Fibroblast of mammary gland (primary cell): ENCODE measurements at regions not wholly inside any gene's neighbourhood (a gene's known extent, or its start where the extent isn't known, plus 50 kb on each side); places are given as distances from the start of the nearest gene placed in this dataset.

ENCODE experiments used
- DNase-seq: peaks from one replicate; pipeline ENCODE4 v3.0.0-alpha.2; 2010; ENCODE audit warnings: low read depth
- H3K4me3 ChIP-seq: 2 replicates; pipeline ENCODE4 v1.5.1; 2011; ENCODE audit warnings: low read depth, mild to moderate bottlenecking, low read length, moderate library complexity; ENCODE audit not compliant: control insufficient read depth
- TF ChIP-seq, protein P1 (sequence below): conservative IDR thresholded peaks from 2 replicates; pipeline ENCODE4 v1.5.1; 2011; ENCODE audit warnings: low read depth, low read length, inconsistent platforms; ENCODE audit not compliant: control insufficient read depth, insufficient read depth

DNA sequence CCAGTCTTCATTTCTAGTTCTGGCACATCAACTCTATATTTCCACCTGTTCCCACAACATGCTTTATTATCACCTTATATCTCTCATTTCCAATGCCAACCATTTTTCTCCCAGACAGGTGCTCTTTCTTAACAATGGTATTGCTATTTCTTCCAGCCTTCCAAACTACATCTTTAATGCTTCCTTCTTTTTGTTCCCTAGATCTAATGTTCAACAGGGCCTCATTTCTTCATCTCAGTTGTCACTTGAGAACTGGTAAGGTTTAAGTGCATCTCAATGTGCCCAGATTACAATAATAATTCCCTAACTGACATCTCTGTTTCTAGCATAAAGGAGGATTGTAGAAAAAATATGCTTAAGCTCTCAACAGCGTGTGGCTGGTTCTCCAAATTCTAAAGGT, 272.6 kb downstream of the COX7C start:
- DNase-seq = no peak
- no peak overlapping the region for H3K4me3 ChIP-seq
- TF ChIP-seq, protein P1, sequence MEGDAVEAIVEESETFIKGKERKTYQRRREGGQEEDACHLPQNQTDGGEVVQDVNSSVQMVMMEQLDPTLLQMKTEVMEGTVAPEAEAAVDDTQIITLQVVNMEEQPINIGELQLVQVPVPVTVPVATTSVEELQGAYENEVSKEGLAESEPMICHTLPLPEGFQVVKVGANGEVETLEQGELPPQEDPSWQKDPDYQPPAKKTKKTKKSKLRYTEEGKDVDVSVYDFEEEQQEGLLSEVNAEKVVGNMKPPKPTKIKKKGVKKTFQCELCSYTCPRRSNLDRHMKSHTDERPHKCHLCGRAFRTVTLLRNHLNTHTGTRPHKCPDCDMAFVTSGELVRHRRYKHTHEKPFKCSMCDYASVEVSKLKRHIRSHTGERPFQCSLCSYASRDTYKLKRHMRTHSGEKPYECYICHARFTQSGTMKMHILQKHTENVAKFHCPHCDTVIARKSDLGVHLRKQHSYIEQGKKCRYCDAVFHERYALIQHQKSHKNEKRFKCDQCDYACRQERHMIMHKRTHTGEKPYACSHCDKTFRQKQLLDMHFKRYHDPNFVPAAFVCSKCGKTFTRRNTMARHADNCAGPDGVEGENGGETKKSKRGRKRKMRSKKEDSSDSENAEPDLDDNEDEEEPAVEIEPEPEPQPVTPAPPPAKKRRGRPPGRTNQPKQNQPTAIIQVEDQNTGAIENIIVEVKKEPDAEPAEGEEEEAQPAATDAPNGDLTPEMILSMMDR = no peak

DNA sequence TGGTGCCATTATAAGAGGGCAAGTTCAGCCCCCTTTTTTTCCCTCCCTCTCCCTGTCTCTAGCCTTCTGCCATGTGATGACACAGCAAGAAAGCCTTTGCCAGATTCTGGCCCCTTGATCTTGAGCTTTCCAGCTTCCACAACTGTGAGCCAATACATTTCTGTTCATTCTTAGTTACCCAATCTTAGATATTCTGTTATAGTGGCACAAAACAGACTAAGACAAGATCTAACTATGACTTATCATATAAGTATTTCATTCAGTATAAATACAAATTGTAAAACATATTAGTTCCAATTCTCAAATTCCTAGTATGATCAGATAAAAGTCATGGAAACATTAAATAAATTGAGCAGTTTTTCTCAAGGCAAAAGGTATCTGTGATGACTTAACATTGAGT, 276.3 kb downstream of the COX7C start:
- no peak for DNase-seq
- no peak overlapping the region for H3K4me3 ChIP-seq
- TF ChIP-seq, protein P1 = no peak

DNA sequence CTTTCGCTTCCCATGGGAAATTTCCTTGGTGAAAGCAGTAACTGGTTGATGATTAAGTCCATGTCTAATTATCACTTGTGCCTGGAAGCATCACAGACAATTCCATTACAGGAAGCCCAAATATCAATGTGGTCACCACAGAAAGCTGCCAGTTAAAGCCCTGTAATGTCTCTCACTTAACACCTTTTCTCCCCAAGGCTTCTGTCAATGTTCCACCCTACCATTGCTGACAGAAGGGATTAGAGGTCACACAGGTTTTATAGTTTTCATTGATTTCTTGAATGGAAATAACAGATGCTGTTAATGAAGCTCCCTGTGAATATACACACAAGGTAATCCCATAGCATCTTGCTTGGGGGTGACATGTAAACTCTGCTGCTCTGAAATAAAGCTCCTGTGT, 279.2 kb downstream of the COX7C start:
- TF ChIP-seq, protein P1 = no peak
- DNase-seq = no peak
- H3K4me3 ChIP-seq = no peak overlapping the region

DNA sequence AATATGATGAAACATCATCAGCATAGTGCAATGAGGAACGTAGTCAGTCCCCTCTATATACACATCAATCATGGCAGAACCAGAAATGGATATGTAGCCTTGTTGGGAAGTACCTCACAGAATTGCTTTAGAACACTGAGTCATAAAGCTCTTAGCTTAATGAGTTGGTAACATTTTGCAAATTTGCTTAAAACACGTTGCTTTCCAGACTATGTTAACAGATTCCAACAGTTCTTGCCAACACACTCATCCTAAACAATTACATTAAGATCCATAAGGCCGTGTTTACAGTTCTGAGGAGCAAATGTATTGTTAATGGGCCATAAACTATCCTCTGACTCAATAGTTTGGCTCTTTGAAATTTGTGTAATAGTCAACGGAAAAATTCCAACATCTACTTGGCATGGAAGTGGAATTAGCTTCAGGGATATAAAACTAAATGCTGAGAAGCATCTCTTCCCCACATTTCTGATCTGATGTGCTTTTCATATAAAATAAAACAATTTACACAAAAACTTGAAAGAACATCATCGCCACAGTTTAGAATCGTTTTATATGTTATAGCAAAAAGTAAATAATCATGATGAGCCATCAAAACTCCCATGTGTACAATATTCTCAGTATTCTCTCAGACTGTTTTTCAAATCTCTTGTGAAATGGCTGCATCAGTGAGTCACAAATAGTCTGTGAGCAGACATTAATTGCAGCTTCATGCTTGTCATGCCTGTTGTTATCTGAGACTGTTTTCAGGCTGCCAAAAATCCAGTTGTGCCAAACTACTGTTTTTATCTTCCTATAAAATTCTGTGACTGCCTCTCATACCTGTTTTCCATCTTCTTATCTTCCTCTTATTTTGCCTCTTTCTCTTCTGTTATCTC, 291.9 kb downstream of the COX7C start:
- peak; percentile 86 for DNase-seq
- TF ChIP-seq, protein P1 = no peak
- no peak overlapping the region for H3K4me3 ChIP-seq

DNA sequence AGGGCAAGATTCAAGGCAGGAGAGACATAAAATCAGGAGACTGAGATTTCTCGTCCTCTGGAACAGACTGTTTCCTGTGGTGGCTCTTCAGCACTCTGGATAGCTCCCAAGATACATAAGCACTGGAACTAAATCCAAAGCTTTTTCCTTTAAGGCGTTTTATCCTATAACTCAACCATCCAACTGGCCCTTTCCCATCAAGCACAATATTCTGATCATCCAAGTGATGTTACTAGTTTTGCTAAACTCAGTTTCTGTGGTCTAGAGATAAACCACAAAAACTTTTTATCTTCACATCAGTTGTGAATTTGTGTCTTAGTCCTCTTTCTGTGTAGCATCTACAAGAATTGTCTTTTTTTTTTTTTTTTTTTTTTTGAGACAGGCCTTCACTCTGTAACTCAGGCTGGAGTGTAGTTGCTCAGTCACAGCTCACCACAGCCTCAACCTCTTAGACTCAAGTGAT, 299.4 kb downstream of the COX7C start:
- H3K4me3 ChIP-seq = no peak overlapping the region
- TF ChIP-seq, protein P1 = no peak
- DNase-seq = peak; percentile 41

DNA sequence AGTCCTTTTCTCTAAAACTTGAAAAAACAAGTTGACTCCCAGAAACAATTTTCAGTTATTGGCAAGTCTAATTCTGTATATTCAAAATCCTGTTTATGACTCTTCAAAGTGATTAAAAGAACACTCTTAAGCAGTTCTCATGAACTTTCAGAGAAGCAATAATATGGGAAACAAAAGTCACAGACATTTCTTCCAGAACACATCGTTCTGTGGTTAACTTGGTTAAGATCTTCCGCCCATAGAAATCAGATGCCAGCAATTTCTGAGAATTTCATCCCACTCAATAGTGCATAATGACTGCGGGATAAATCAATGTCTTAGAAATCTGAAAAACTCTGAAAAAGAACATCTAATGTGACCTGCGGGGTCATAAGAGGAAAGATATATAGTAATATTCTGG, 300.5 kb downstream of the COX7C start:
- no peak overlapping the region for H3K4me3 ChIP-seq
- TF ChIP-seq, protein P1 = no peak
- peak; percentile 3 for DNase-seq
